Thoracic aorta (tissue), 2 donors: ENCODE measurements at regions not wholly inside any gene's neighbourhood (a gene's known extent, or its start where the extent isn't known, plus 50 kb on each side); places are given as distances from the start of the nearest gene placed in this dataset.
"Not testable (repeated sequence)": the region's sequence is repeated elsewhere in the genome, so short reads cannot be mapped to it uniquely, and the experiment has no call there.

Source experiments
- ATAC-seq: fragments of 150-250 bp; one replicate; pipeline ENCODE4 v1.8.0; 2017; ENCODE audit warnings: low read depth; ENCODE audit not compliant: insufficient number of reproducible peaks, low FRiP score
- DNase-seq: peaks from one replicate; pipeline ENCODE4 v3.0.0-alpha.2; 2020; ENCODE audit warnings: low spot score
- H3K27ac ChIP-seq, 2 donors: fragments of 200-600 bp; sonication (generic); 1 replicate in 1 of 2; 2 replicates in 1 of 2; pipeline ENCODE4 v1.5.1; 2016; ENCODE audit warnings: mild to moderate bottlenecking in 2 of 2, moderate library complexity in 2 of 2
- H3K27me3 ChIP-seq: fragments of 200-600 bp; sonication (generic); replicated peaks from 2 replicates; pipeline ENCODE4 v1.6.0; 2016; ENCODE audit warnings: mild to moderate bottlenecking; ENCODE audit not compliant: insufficient read depth
- H3K36me3 ChIP-seq: fragments of 200-600 bp; sonication (generic); one replicate; pipeline ENCODE4 v1.5.1; 2016
- H3K4me1 ChIP-seq, 2 donors: fragments of 200-600 bp; sonication (generic); 1 replicate in 1 of 2; 2 replicates in 1 of 2; pipeline versions ENCODE4 v1.5.1 to v1.6.0; 2016; ENCODE audit warnings: low read depth in 2 of 2, mild to moderate bottlenecking in 1 of 2; ENCODE audit not compliant: control insufficient read depth in 1 of 2
- H3K4me3 ChIP-seq: fragments of 200-600 bp; sonication (generic); 2 replicates; pipeline ENCODE4 v1.5.1; 2016; ENCODE audit warnings: mild to moderate bottlenecking
- H3K9me3 ChIP-seq: fragments of 200-600 bp; sonication (generic); 2 replicates; pipeline ENCODE4 v1.5.1; 2016
- TF ChIP-seq, protein P1 (sequence below): fragments of 200-600 bp; sonication (generic); IDR thresholded peaks from one replicate; pipeline ENCODE4 v1.5.1; 2019; ENCODE audit warnings: antibody characterized with exemption

DNA sequence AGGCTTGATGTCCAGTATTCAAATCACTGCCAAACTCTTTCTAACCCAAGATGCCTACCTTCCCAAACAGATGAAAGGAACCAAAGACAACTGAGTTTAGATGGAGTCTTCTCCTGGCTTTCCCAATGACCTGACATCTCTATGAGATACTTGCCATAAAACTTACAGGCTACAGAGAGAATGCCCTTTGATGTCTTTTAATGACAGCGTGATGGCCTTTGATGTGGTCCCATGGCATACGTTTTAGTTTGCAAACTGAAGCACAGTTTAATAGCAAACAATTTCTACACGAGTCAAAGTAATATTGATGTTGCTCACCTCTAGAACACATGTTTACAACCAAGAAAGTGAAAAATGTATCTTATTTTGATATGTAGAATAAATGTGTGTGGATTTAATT is 73.2 kb downstream of the ZIC4 start:
- H3K27ac ChIP-seq = no peak overlapping the region
- H3K27me3 ChIP-seq = no peaks in the 10 kb centered on the region
- no peak for ATAC-seq
- H3K36me3 ChIP-seq = no peaks in the 10 kb centered on the region
- no peak overlapping the region for H3K4me3 ChIP-seq
- no peaks in the 10 kb centered on the region for H3K9me3 ChIP-seq
- TF ChIP-seq, protein P1, sequence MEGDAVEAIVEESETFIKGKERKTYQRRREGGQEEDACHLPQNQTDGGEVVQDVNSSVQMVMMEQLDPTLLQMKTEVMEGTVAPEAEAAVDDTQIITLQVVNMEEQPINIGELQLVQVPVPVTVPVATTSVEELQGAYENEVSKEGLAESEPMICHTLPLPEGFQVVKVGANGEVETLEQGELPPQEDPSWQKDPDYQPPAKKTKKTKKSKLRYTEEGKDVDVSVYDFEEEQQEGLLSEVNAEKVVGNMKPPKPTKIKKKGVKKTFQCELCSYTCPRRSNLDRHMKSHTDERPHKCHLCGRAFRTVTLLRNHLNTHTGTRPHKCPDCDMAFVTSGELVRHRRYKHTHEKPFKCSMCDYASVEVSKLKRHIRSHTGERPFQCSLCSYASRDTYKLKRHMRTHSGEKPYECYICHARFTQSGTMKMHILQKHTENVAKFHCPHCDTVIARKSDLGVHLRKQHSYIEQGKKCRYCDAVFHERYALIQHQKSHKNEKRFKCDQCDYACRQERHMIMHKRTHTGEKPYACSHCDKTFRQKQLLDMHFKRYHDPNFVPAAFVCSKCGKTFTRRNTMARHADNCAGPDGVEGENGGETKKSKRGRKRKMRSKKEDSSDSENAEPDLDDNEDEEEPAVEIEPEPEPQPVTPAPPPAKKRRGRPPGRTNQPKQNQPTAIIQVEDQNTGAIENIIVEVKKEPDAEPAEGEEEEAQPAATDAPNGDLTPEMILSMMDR = no peak
- DNase-seq = no peak
- H3K4me1 ChIP-seq = no peaks in the 10 kb centered on the region

DNA sequence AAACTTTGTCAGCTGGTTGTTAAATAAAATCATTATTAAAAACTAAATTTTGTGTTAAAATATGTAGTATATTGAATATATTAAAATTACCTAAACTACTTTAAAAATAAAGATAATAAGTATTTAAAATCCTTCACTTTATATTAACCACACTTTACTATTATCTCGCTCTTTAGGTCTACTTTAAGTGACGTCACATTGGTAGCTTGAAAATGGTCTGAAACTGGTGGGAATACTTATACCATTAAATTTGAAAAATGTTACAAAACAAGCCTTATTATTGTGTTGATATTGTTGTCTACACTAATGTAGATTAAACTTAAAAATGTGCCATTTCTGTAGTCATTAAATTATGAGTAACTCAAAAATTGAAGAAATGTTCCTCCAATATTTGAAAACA is 77.6 kb downstream of the ZIC4 start:
- Histone ChIP-seq H3K4me3 (no peak overlapping the region), H3K4me1 (no peaks in the 10 kb centered on the region), H3K36me3 (no peaks in the 10 kb centered on the region), H3K9me3 (no peaks in the 10 kb centered on the region), H3K27me3 (no peaks in the 10 kb centered on the region), H3K27ac (no peak overlapping the region)
- ATAC-seq = no peak
- TF ChIP-seq, protein P1 = no peak
- no peak for DNase-seq

DNA sequence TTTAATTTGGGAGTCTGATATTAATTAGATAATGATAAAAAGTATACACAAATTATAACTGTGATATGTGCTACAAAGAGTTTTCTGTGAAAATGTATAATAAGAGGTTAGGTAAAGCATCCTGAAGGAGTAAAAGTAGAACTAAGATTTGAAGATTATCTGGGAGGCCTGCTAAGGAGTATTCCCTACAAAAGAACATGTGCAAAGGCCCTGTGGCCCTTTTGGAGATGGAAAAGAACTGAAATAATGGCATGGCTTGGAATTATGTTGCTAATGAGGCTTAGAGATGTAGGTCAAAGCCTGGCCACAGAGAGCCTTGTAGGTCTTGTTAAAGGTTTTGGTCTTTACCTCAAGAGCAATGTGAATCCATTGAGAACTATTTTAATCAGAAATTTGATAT is 82.0 kb downstream of the ZIC4 start:
- DNase-seq (no peak), ATAC-seq (no peak)
- no peaks in the 10 kb centered on the region for H3K9me3 ChIP-seq
- H3K27me3 ChIP-seq = no peaks in the 10 kb centered on the region
- no peak overlapping the region for H3K4me3 ChIP-seq
- no peak overlapping the region for H3K27ac ChIP-seq
- H3K4me1 ChIP-seq = no peaks in the 10 kb centered on the region
- no peaks in the 10 kb centered on the region for H3K36me3 ChIP-seq
- TF ChIP-seq, protein P1 = no peak

DNA sequence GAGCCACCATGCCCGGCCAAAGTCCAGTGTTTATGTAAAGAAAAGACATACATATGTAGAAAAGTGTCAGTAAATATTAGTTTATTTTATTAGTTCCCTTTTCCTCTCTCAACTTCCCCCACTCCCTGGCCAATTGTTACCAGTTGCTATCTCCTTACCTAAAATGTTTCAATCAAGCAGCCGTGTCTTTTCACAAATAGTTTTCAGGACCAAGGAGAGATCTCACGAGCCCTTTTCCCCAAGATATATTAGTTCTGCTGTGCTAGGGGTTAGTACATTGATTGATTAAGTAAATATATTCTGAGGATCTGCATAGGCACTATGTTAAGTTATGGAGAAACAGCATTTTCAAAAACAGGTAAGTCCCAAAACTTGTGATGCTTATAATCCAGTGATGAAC is 87.4 kb downstream of the ZIC4 start:
- Histone ChIP-seq H3K9me3 (no peaks in the 10 kb centered on the region), H3K27me3 (no peaks in the 10 kb centered on the region), H3K36me3 (no peaks in the 10 kb centered on the region), H3K4me1 (no peaks in the 10 kb centered on the region), H3K4me3 (no peak overlapping the region), H3K27ac (no peak overlapping the region)
- ATAC-seq = no peak
- TF ChIP-seq, protein P1 = no peak
- DNase-seq = no peak

DNA sequence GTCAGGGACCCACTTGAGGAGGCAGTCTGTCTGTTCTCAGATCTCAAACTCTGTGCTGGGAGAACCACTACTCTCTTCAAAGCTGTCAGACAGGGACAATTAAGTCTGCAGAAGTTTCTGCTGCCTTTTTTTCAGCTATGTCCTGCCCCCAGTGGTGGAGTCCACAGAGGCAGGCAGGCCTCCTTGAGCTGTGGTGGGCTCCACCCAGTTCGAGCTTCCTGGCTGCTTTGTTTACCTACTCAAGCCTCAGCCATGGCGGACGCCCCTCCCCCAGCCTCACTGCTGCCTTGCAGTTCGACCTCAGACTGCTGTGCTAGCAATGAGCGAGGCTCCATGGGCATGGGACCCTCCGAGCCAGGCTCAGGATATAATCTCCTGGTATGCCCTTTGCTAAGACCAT is 89.3 kb downstream of the ZIC4 start:
- not testable (repeated sequence) for H3K27ac ChIP-seq, H3K27me3 ChIP-seq, DNase-seq, H3K36me3 ChIP-seq, H3K4me1 ChIP-seq, H3K9me3 ChIP-seq, H3K4me3 ChIP-seq, ATAC-seq

DNA sequence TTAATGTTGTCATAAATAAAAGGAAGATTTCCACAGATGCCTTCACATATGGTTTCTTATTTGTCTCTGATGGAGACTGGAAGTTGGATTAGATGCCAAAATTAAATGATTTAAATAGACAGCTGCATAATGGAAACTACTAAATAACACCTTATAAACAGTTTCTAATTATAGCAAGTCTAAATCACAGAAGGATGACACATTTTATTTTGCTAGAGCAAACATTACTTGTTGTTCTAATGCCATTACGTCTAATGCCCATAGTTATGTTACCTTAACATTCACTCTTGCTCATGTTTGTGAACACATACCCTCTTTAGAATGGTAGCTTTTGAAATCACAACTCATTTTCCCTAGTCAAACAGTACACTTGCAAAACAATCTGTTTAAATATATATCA is 92.8 kb downstream of the ZIC4 start:
- H3K4me1 ChIP-seq = no peaks in the 10 kb centered on the region
- DNase-seq = no peak
- no peaks in the 10 kb centered on the region for H3K27me3 ChIP-seq
- TF ChIP-seq, protein P1 = no peak
- H3K36me3 ChIP-seq = no peaks in the 10 kb centered on the region
- H3K27ac ChIP-seq = no peak overlapping the region
- no peak for ATAC-seq
- no peak overlapping the region for H3K4me3 ChIP-seq
- no peaks in the 10 kb centered on the region for H3K9me3 ChIP-seq
